GM18951 (cell line): ENCODE measurements at regions not wholly inside any gene's neighbourhood (a gene's known extent, or its start where the extent isn't known, plus 50 kb on each side); places are given as distances from the start of the nearest gene placed in this dataset.

Experiments
- POLR2A ChIP-seq: IDR thresholded peaks from 4 replicates; pipeline ENCODE4 v1.6.1; 2011; ENCODE audit warnings: mild to moderate bottlenecking; ENCODE audit not compliant: insufficient read length, insufficient read depth; ENCODE audit errors: extremely low read depth
- in situ Hi-C: fragments of 300-500 bp; cut with MboI; formaldehyde crosslinking; loops from one replicate; pipeline ENCODE4 v1.12.0; 2022; ENCODE audit warnings: low sequenced_read_pairs, mixed read lengths, inconsistent platforms; ENCODE audit not compliant: unreplicated experiment

- in situ Hi-C loops, result no loop called here
Measured at GRCh38 chr18:11290786-11291185, 141.4 kb upstream of the PIEZO2 start.

GRCh38 chr18:11289248-11289647 lies 139.9 kb upstream of the PIEZO2 start:
- no peak for TF ChIP-seq POLR2A
- in situ Hi-C loops, result no loop called here

More at GRCh38 chr18:11290786-11291185, 141.4 kb upstream of the PIEZO2 start:
- TF ChIP-seq POLR2A, result no peak

GRCh38 chr18:11288401-11288800 lies 139.0 kb upstream of the PIEZO2 start:
- no peak for TF ChIP-seq POLR2A
- in situ Hi-C loops, result no loop called here

- in situ Hi-C loops, result no loop called here
- no peak for TF ChIP-seq POLR2A
Measured at GRCh38 chr18:11286431-11286830, 137.1 kb upstream of the PIEZO2 start.

- in situ Hi-C loops, result no loop called here
- TF ChIP-seq POLR2A, result no peak
Measured at GRCh38 chr18:11284811-11285210, 135.4 kb upstream of the PIEZO2 start.

- in situ Hi-C loops, result no loop called here
Measured at GRCh38 chr18:11284349-11284748, 135.0 kb upstream of the PIEZO2 start.

GRCh38 chr18:11283479-11284161 lies 134.3 kb upstream of the PIEZO2 start:
- no peak for TF ChIP-seq POLR2A
- in situ Hi-C loops, result no loop called here

More at GRCh38 chr18:11284349-11284748, 135.0 kb upstream of the PIEZO2 start:
- no peak for TF ChIP-seq POLR2A

GRCh38 chr18:11279461-11279860 lies 130.1 kb upstream of the PIEZO2 start:
- no peak for TF ChIP-seq POLR2A
- in situ Hi-C loops, result no loop called here

GRCh38 chr18:11276678-11277077 lies 127.3 kb upstream of the PIEZO2 start:
- no peak for TF ChIP-seq POLR2A

GRCh38 chr18:11274144-11274794 lies 124.9 kb upstream of the PIEZO2 start:
- in situ Hi-C loops, result no loop called here
- no peak for TF ChIP-seq POLR2A

More at GRCh38 chr18:11276678-11277077, 127.3 kb upstream of the PIEZO2 start:
- in situ Hi-C loops, result no loop called here

GRCh38 chr18:11272516-11272915 lies 123.1 kb upstream of the PIEZO2 start:
- in situ Hi-C loops, result no loop called here
- TF ChIP-seq POLR2A, result no peak

- in situ Hi-C loops, result no loop called here
- TF ChIP-seq POLR2A, result no peak
Measured at GRCh38 chr18:11271954-11272353, 122.6 kb upstream of the PIEZO2 start.

- in situ Hi-C loops, result no loop called here
- no peak for TF ChIP-seq POLR2A
Measured at GRCh38 chr18:11269257-11269656, 119.9 kb upstream of the PIEZO2 start.

- TF ChIP-seq POLR2A, result no peak
- in situ Hi-C loops, result no loop called here
Measured at GRCh38 chr18:11268741-11269233, 119.4 kb upstream of the PIEZO2 start.
